HG03175 (cell line): ENCODE measurements at regions not wholly inside any gene's neighbourhood (a gene's known extent, or its start where the extent isn't known, plus 50 kb on each side); places are given as distances from the start of the nearest gene placed in this dataset.
"Not testable (repeated sequence)": the region's sequence is repeated elsewhere in the genome, so short reads cannot be mapped to it uniquely, and the experiment has no call there.

Experiments
- ATAC-seq: cut with Tn5 transposase; IDR thresholded peaks from one replicate; pipeline ENCODE4 v1.9.1; 2021; ENCODE audit warnings: mild to moderate bottlenecking, moderate library complexity; ENCODE audit not compliant: unreplicated experiment

DNA sequence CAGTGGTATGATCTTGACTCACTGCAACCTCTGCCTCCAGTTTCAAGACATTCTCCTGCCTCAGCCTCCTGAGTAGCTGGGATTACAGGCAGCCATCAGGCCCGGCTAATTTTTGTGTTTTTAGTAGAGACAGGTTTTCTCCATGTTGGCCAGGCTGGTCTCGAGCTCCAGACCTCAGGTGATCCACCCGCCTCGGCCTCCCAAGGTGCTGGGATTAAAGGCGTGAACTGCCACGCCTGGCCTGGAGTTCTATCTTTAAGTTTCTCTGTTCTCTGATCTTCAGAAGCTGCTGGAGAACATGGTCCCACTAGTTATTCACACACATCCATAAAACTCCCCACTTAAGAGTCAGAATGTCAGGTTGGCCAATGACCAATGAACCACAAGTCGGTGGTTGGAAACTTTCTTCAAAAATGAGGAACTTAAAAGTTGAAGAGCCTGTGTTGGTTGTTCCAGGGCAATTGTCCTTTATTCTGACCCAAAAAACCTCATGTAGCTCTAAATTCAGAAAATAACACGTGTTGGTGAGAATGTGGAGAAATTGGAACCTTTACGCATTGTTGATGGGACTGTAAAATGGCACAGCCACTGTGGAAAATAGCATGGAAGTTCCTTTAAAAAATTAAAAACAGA lies 55.9 kb upstream of the PIK3CB start:
- peak; percentile 85 for ATAC-seq

GRCh38 chr3:138889792-138890191 lies 55.1 kb upstream of the PIK3CB start:
- ATAC-seq, result no peak

DNA sequence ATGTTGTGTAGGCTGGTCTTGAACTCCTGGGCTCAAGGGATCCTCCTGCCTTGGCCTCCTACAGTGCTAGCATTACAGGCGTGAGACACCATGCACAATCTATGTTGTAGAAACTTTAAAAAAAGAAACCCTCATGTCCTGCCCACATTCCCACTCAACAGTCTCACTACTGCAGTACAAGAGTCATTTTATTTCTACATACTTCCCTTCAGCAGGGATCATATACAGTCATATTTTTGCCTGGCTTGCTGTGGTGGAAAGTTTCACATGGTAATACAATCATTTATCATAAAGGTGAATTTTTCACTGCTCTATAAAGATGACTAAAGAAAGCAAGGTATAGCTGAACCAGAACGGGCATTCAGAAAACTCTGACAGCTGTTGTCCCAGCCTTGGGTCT lies 53.8 kb upstream of the PIK3CB start:
- no peak for ATAC-seq

- not testable (repeated sequence) for ATAC-seq
Observed at GRCh38 chr3:138886096-138886495, 51.4 kb upstream of the PIK3CB start.
